HL-60 (cell line): ENCODE measurements at regions not wholly inside any gene's neighbourhood (a gene's known extent, or its start where the extent isn't known, plus 50 kb on each side); places are given as distances from the start of the nearest gene placed in this dataset.

Experiments used
- CTCF ChIP-seq: IDR thresholded peaks from one replicate; pipeline ENCODE4 v1.5.1; 2011; ENCODE audit warnings: low read length, control low read depth, inconsistent platforms; ENCODE audit not compliant: insufficient read depth
- REST ChIP-seq: IDR thresholded peaks from 2 replicates; pipeline ENCODE4 v1.6.1; 2012; ENCODE audit warnings: low read depth; ENCODE audit not compliant: insufficient replicate concordance

GRCh38 chr12:66832997-66833396 is 154.1 kb upstream of the GRIP1 start:
- no peak for TF ChIP-seq CTCF
- TF ChIP-seq REST, result no peak
